IMR-90 (cell line): ENCODE measurements at regions not wholly inside any gene's neighbourhood (a gene's known extent, or its start where the extent isn't known, plus 50 kb on each side); places are given as distances from the start of the nearest gene placed in this dataset.

Experiments
- ATAC-seq: fragments of 200-7000 bp; cut with Tn5 transposase; 2 replicates; pipeline ENCODE4 v1.9.1; 2020; ENCODE audit warnings: low read depth, mild to moderate bottlenecking, moderate library complexity
- BruUV-seq: library from RNA; stranded (reverse); fragments of 400-500 nt; replicated peaks from 2 replicates; lab custom pipeline; 2021; lab: Mats Ljungman, UMichigan
- CTCF ChIA-PET: fragments of 300-600 bp; formaldehyde crosslinking; extraction: SDS; loops from one replicate; lab custom pipeline; 2021; ENCODE audit warnings: antibody characterized with exemption; lab: Yijun Ruan, JAX
- POLR2A ChIA-PET: fragments of 300-600 bp; sonication (Branson Sonifier 250); formaldehyde crosslinking; loops from one replicate; lab custom pipeline; 2022; ENCODE audit warnings: antibody characterized with exemption; ENCODE audit not compliant: unreplicated experiment; lab: Charles Lee
- DNase-seq: peaks from one replicate; pipeline ENCODE4 v3.0.0; 2013
- H2AFZ ChIP-seq: replicated peaks from 2 replicates; pipeline ENCODE3; 2013; ENCODE audit warnings: low read length, mild to moderate bottlenecking; ENCODE audit not compliant: poor library complexity
- H2AK5ac ChIP-seq: 2 replicates; pipeline ENCODE4 v1.6.1; 2013; ENCODE audit warnings: low read depth, low read length, inconsistent platforms
- H2AK9ac ChIP-seq: replicated peaks from 2 replicates; pipeline ENCODE3; 2013; ENCODE audit warnings: mild to moderate bottlenecking, low read depth, low read length, moderate library complexity; ENCODE audit not compliant: poor library complexity
- H2BK120ac ChIP-seq: 2 replicates; pipeline ENCODE4 v1.6.1; 2013; ENCODE audit warnings: low read depth, low read length, inconsistent platforms
- H2BK15ac ChIP-seq: 3 replicates; pipeline ENCODE4 v1.6.1; 2013; ENCODE audit warnings: low read depth, low read length, inconsistent platforms
- H2BK20ac ChIP-seq: 2 replicates; pipeline ENCODE4 v1.6.1; 2013; ENCODE audit warnings: low read depth, mild to moderate bottlenecking, inconsistent platforms, low read length, moderate library complexity
- H2BK5ac ChIP-seq: 2 replicates; pipeline ENCODE4 v1.6.1; 2013; ENCODE audit warnings: mild to moderate bottlenecking, low read depth, low read length, inconsistent platforms; ENCODE audit not compliant: poor library complexity, severe bottlenecking
- H3K14ac ChIP-seq: replicated peaks from 2 replicates; pipeline ENCODE4 v1.6.1; 2013; ENCODE audit warnings: low read depth, low read length, inconsistent platforms
- H3K18ac ChIP-seq: 2 replicates; pipeline ENCODE4 v1.6.1; 2013; ENCODE audit warnings: low read depth, low read length, control low read depth
- H3K23ac ChIP-seq: 2 replicates; pipeline ENCODE4 v1.6.1; 2013; ENCODE audit warnings: low read depth, low read length, inconsistent platforms
- H3K27ac ChIP-seq: 2 replicates; pipeline ENCODE4 v1.5.1; 2013; ENCODE audit warnings: mild to moderate bottlenecking, control low read depth, low read length; ENCODE audit not compliant: insufficient read depth
- H3K27me3 ChIP-seq: 2 replicates; pipeline ENCODE4 v1.6.1; 2013; ENCODE audit warnings: low read length; ENCODE audit not compliant: control insufficient read depth, insufficient read depth
- H3K36me3 ChIP-seq: 2 replicates; pipeline ENCODE4 v1.6.1; 2013; ENCODE audit warnings: low read length, mixed read lengths; ENCODE audit not compliant: control insufficient read depth, insufficient read depth
- H3K4ac ChIP-seq: 2 replicates; pipeline ENCODE4 v1.6.1; 2013; ENCODE audit warnings: low read depth, low read length, inconsistent platforms
- H3K4me1 ChIP-seq: 2 replicates; pipeline ENCODE4 v1.6.1; 2013; ENCODE audit warnings: low read length, mixed read lengths; ENCODE audit not compliant: control insufficient read depth, insufficient read depth
- H3K4me2 ChIP-seq: 2 replicates; pipeline ENCODE4 v1.6.1; 2013; ENCODE audit warnings: low read depth, mild to moderate bottlenecking, control low read depth, low read length, moderate library complexity
- H3K4me3 ChIP-seq: 2 replicates; pipeline ENCODE4 v1.5.1; 2013; ENCODE audit warnings: low read depth, mild to moderate bottlenecking, control low read depth, low read length, moderate library complexity; ENCODE audit not compliant: insufficient read depth
- H3K56ac ChIP-seq: 2 replicates; pipeline ENCODE4 v1.6.1; 2013; ENCODE audit warnings: low read length, inconsistent platforms; ENCODE audit not compliant: insufficient read depth; ENCODE audit errors: extremely low read depth
- H3K79me1 ChIP-seq, 2 experiments: 2 replicates each; pipeline ENCODE4 v1.6.1; 2013; ENCODE audit warnings: low read length in 2 of 2, inconsistent platforms in 1 of 2, low read depth in 1 of 2
- H3K9ac ChIP-seq: 2 replicates; pipeline ENCODE4 v1.6.1; 2013; ENCODE audit warnings: low read depth, low read length, control low read depth
- H3K9me1 ChIP-seq: 2 replicates; pipeline ENCODE4 v1.6.1; 2013; ENCODE audit warnings: low read length, inconsistent platforms; ENCODE audit not compliant: insufficient read depth
- H3K9me3 ChIP-seq: 2 replicates; pipeline ENCODE4 v1.6.1; 2013; ENCODE audit warnings: low read length; ENCODE audit not compliant: control insufficient read depth, insufficient read depth
- H4K20me1 ChIP-seq: 2 replicates; pipeline ENCODE4 v1.6.1; 2013; ENCODE audit warnings: low read length, inconsistent platforms; ENCODE audit not compliant: insufficient read depth
- H4K5ac ChIP-seq: 2 replicates; pipeline ENCODE4 v1.6.1; 2013; ENCODE audit warnings: mild to moderate bottlenecking, low read depth, low read length, control low read depth
- H4K8ac ChIP-seq, 2 experiments: 2 replicates each; pipeline ENCODE4 v1.6.1; 2013; ENCODE audit warnings: low read depth in 2 of 2, low read length in 2 of 2, control low read depth in 1 of 2, inconsistent platforms in 1 of 2
- H4K91ac ChIP-seq: 2 replicates; pipeline ENCODE4 v1.6.1; 2013; ENCODE audit warnings: low read depth, low read length, inconsistent platforms; ENCODE audit not compliant: insufficient read depth
- BHLHE40 ChIP-seq: fragments of 150-350 bp; IDR thresholded peaks from 2 replicates; pipeline ENCODE4 v1.6.1; 2016; ENCODE audit warnings: mild to moderate bottlenecking, low read depth, low read length
- CEBPB ChIP-seq: IDR thresholded peaks from 2 replicates; pipeline ENCODE4 v1.6.1; 2012; ENCODE audit warnings: low read depth, low read length, improper control_type of control experiment
- CHD1 ChIP-seq: IDR thresholded peaks from 2 replicates; pipeline ENCODE4 v1.6.1; 2012; ENCODE audit warnings: low read depth, low read length, improper control_type of control experiment
- FOS ChIP-seq: fragments of 150-350 bp; IDR thresholded peaks from 2 replicates; pipeline ENCODE4 v1.6.1; 2016; ENCODE audit warnings: low read depth, low read length
- MAFK ChIP-seq: IDR thresholded peaks from 2 replicates; pipeline ENCODE4 v1.6.1; 2012; ENCODE audit warnings: low read depth, low read length, improper control_type of control experiment
- MAZ ChIP-seq: IDR thresholded peaks from 2 replicates; pipeline ENCODE4 v1.6.1; 2012; ENCODE audit warnings: low read depth, mild to moderate bottlenecking, low read length, improper control_type of control experiment, moderate library complexity, borderline replicate concordance
- MXI1 ChIP-seq: IDR thresholded peaks from 2 replicates; pipeline ENCODE4 v1.6.1; 2012; ENCODE audit warnings: low read depth, mild to moderate bottlenecking, low read length, moderate library complexity, borderline replicate concordance
- NFE2L2 ChIP-seq: fragments of 150-350 bp; IDR thresholded peaks from 2 replicates; pipeline ENCODE4 v1.6.1; 2016; ENCODE audit warnings: low read depth, mild to moderate bottlenecking, low read length
- POLR2A ChIP-seq: IDR thresholded peaks from 2 replicates; pipeline ENCODE4 v1.6.1; 2012; ENCODE audit warnings: mild to moderate bottlenecking, low read depth, low read length
- RAD21 ChIP-seq: IDR thresholded peaks from 2 replicates; pipeline ENCODE4 v1.6.1; 2012; ENCODE audit warnings: low read length, improper control_type of control experiment
- RCOR1 ChIP-seq: IDR thresholded peaks from 2 replicates; pipeline ENCODE4 v1.6.1; 2012; ENCODE audit warnings: mild to moderate bottlenecking, low read length, improper control_type of control experiment; ENCODE audit not compliant: insufficient replicate concordance
- RFX5 ChIP-seq: IDR thresholded peaks from 2 replicates; pipeline ENCODE4 v1.8.0; 2012; ENCODE audit warnings: low read depth, mild to moderate bottlenecking, low read length, moderate library complexity
- SMC3 ChIP-seq: fragments of 150-350 bp; IDR thresholded peaks from 2 replicates; pipeline ENCODE4 v1.6.1; 2016; ENCODE audit warnings: low read depth, mild to moderate bottlenecking, antibody characterized with exemption, low read length, moderate library complexity
- WGBS, 2 experiments: methylation state at CpG; one replicate each; pipeline versions ENCODE4 v1.1.5 to v1.1.7; 2013; ENCODE audit warnings: missing lambda C conversion rate in 2 of 2; ENCODE audit not compliant: insufficient read length in 1 of 2; ENCODE audit errors: extremely low coverage in 2 of 2; 5-methylcytosine and 5-hydroxymethylcytosine counted together
- dilution Hi-C: fragments of 300-500 bp; cut with HindIII; formaldehyde crosslinking; loops from one replicate; pipeline ENCODE4 v1.14.3; 2018; ENCODE audit warnings: low sequenced_read_pairs; ENCODE audit not compliant: unreplicated experiment
- in situ Hi-C: fragments of 300-500 bp; cut with MboI; formaldehyde crosslinking; loops from 3 replicates; pipeline ENCODE4 v1.14.3; 2019; ENCODE audit warnings: low sequenced_read_pairs, inconsistent platforms, mixed read lengths
- intact Hi-C: fragments of 100-400 bp; cut with micrococcal nuclease; formaldehyde crosslinking; loops from 2 replicates; pipeline ENCODE4 v1.10.0; 2022
- TF ChIP-seq, protein P1 (sequence below): fragments of 150-350 bp; IDR thresholded peaks from 2 replicates; pipeline ENCODE4 v1.6.1; 2016; ENCODE audit warnings: low read depth, mild to moderate bottlenecking, low read length, moderate library complexity, borderline replicate concordance
- TF ChIP-seq, protein P2 (sequence below): fragments of 150-350 bp; IDR thresholded peaks from 2 replicates; pipeline ENCODE4 v1.6.1; 2017; ENCODE audit warnings: mild to moderate bottlenecking, antibody characterized with exemption, low read length, low read depth
- TF ChIP-seq, protein P3 (sequence below): conservative IDR thresholded peaks from 2 replicates; pipeline ENCODE4 v1.5.1; 2012; ENCODE audit warnings: mild to moderate bottlenecking, low read depth, low read length, improper control_type of control experiment

DNA sequence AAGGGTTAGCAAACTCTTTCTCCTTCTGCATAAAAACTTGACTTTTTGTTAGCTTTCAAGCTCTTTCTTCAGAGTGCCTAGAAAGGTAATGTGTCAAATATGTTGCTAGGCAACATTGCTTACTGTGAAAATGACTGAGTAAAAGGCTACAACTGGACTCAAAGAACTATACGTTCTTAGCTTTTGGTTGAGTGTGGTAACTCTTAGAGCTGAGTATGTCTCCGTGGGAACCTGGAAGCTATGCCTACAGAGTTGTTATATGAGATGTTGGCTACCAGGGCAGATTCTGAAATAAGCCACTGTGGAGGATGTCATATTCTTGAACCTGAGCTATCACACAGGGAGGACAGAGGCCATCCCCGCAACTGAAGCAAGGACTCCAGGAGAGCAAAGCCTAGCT is 105.5 kb downstream of the ARL6IP6 start:
- H3K36me3 ChIP-seq = no peaks in the 10 kb centered on the region
- no peak for DNase-seq
- in situ Hi-C loops = no loop called here
- peak overlapping the region; percentile 29; the same call in 1 of the 2 replicates for H4K5ac ChIP-seq
- dilution Hi-C loops = no loop called here
- no peak overlapping the region for H2BK5ac ChIP-seq
- no peak overlapping the region for H4K8ac ChIP-seq
- H3K4me3 ChIP-seq = no peak overlapping the region
- H3K9me3 ChIP-seq = no peaks in the 10 kb centered on the region
- POLR2A ChIA-PET = no interaction called here
- H2AFZ ChIP-seq = no peak overlapping the region
- H3K4me2 ChIP-seq = no peak overlapping the region
- H3K18ac ChIP-seq = no peak overlapping the region
- peaks cover 5% of the 10 kb centered on the region; the same call in 1 of the 2 replicates for H3K4me1 ChIP-seq
- TF ChIP-seq, protein P1, sequence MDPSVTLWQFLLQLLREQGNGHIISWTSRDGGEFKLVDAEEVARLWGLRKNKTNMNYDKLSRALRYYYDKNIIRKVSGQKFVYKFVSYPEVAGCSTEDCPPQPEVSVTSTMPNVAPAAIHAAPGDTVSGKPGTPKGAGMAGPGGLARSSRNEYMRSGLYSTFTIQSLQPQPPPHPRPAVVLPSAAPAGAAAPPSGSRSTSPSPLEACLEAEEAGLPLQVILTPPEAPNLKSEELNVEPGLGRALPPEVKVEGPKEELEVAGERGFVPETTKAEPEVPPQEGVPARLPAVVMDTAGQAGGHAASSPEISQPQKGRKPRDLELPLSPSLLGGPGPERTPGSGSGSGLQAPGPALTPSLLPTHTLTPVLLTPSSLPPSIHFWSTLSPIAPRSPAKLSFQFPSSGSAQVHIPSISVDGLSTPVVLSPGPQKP = no peak
- no peak for TF ChIP-seq CEBPB
- TF ChIP-seq POLR2A = no peak
- no peak for TF ChIP-seq NFE2L2
- TF ChIP-seq RCOR1 = no peak
- TF ChIP-seq RAD21 = no peak
- TF ChIP-seq, protein P2, sequence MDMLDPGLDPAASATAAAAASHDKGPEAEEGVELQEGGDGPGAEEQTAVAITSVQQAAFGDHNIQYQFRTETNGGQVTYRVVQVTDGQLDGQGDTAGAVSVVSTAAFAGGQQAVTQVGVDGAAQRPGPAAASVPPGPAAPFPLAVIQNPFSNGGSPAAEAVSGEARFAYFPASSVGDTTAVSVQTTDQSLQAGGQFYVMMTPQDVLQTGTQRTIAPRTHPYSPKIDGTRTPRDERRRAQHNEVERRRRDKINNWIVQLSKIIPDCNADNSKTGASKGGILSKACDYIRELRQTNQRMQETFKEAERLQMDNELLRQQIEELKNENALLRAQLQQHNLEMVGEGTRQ = no peak
- TF ChIP-seq FOS = no peak
- no peak for TF ChIP-seq RFX5
- TF ChIP-seq MAZ = no peak
- TF ChIP-seq MXI1 = no peak
- TF ChIP-seq MAFK = no peak
- no peak for TF ChIP-seq CHD1
- no peak for TF ChIP-seq SMC3
- TF ChIP-seq, protein P3, sequence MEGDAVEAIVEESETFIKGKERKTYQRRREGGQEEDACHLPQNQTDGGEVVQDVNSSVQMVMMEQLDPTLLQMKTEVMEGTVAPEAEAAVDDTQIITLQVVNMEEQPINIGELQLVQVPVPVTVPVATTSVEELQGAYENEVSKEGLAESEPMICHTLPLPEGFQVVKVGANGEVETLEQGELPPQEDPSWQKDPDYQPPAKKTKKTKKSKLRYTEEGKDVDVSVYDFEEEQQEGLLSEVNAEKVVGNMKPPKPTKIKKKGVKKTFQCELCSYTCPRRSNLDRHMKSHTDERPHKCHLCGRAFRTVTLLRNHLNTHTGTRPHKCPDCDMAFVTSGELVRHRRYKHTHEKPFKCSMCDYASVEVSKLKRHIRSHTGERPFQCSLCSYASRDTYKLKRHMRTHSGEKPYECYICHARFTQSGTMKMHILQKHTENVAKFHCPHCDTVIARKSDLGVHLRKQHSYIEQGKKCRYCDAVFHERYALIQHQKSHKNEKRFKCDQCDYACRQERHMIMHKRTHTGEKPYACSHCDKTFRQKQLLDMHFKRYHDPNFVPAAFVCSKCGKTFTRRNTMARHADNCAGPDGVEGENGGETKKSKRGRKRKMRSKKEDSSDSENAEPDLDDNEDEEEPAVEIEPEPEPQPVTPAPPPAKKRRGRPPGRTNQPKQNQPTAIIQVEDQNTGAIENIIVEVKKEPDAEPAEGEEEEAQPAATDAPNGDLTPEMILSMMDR = no peak
- no peak for TF ChIP-seq BHLHE40
- BruUV-seq = no TSS peak
- no peak overlapping the region for H2BK120ac ChIP-seq
- no peak overlapping the region for H2AK5ac ChIP-seq
- no peaks in the 10 kb centered on the region for H3K27me3 ChIP-seq
- H3K23ac ChIP-seq = no peak overlapping the region
- no peak overlapping the region for H3K27ac ChIP-seq
- no peak for ATAC-seq
- no peaks in the 10 kb centered on the region for H3K79me1 ChIP-seq
- H3K9ac ChIP-seq = no peak overlapping the region
- 28% methylated on average over 2 of the region's 3 CpGs; no CpG with 5 or more reads in 1 of the 2 experiments for WGBS, 2 experiments
- H4K20me1 ChIP-seq = no peaks in the 10 kb centered on the region
- H3K4ac ChIP-seq = no peak overlapping the region
- H2BK15ac ChIP-seq = no peak overlapping the region
- intact Hi-C loops = no loop called here
- H2AK9ac ChIP-seq = peak overlapping the region; percentile 31
- H3K14ac ChIP-seq = no peak overlapping the region
- no peak overlapping the region for H4K91ac ChIP-seq
- no peaks in the 10 kb centered on the region for H3K9me1 ChIP-seq
- no peak overlapping the region for H2BK20ac ChIP-seq
- CTCF ChIA-PET = no interaction called here
- H3K56ac ChIP-seq = no peak overlapping the region
